HT1080 (cell line): ENCODE measurements at regions not wholly inside any gene's neighbourhood (a gene's known extent, or its start where the extent isn't known, plus 50 kb on each side); places are given as distances from the start of the nearest gene placed in this dataset.
"Not testable (repeated sequence)": the region's sequence is repeated elsewhere in the genome, so short reads cannot be mapped to it uniquely, and the experiment has no call there.

Experiments used
- DNase-seq: peaks from one replicate; pipeline ENCODE4 v3.0.0-alpha.2; 2015; ENCODE audit warnings: low read depth

DNA sequence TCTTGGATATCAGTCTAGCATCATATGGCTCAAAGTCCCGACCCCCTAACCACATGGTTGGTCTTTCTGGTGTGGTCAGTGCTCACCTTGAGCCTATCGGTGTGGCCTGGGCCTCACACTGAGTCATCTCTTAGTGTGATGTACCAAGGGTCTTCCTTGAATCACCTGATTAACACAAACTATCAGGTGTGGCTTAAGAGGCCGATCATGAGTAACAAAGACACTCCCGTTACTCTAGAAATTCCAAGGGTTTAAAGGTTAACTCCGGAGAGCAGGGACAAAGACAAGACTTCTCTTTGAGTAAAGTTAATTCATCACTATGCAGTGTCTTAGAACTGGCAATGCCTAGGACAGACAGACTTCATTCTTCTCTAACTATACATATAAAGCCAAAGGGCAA is 52.3 kb upstream of the ARMC3 start:
- no peak for DNase-seq

DNA sequence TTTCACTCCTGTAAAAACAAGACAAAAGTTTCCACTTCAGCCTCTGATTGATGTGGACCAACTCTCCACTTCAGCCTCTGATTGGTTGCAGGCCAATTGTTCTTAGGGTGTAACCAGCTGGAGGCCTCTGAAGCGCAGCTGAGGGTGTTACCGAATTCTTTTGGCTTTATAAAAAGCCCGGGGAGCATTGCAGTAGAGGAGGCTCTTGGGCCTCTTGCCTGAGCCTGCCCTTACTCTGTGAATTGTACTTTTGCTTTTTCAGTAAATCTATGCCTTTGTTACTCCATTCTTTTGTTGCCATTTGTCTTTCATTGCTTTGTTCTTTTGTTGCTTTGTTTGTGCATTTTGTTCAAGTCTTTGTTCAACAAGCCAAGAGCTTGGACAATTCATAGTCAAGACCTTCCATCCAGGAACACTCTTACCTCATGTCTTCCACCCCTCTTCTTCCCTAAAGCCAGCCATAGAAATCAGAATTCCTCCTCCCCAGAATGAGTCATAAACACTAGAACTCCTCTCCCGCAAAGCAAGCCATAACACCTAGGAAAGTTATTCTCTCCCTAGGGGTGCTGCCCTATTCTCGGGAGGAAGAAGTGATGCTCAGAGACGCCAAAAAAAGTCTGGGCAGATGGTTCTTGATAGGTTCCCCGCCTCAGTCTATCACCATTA is 53.5 kb upstream of the ARMC3 start:
- DNase-seq, result no peak

DNA sequence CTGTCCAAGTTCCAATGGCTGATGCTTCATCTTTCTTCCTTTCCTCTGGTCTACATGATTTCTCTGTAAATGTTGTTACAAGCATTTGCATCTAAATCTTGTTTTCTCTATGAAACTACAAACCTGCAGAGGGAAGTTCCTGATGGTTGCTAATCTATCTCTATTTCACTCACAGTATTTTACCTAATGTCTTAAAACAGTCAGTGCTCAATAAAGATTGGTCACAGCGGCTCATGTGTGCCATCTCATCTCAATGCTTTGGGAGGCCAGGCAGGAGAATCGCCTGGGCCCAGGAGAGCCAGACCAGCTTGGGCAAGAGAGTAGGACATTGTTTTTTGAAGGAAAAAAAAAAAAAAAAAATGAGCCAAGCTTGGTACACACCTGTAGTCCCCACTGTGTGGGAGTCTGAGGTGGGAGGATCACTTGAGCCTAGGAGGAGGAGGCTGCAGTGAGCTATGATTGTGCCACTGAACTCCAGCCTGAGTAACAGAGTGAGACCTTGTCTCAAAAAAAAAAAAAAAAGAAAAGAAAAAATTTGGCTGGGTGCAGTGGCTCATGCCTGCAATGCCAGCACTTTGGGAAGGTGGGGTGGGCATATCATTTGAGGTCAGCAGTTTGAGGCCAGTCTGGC is 71.3 kb upstream of the ARMC3 start:
- DNase-seq, result no peak

DNA sequence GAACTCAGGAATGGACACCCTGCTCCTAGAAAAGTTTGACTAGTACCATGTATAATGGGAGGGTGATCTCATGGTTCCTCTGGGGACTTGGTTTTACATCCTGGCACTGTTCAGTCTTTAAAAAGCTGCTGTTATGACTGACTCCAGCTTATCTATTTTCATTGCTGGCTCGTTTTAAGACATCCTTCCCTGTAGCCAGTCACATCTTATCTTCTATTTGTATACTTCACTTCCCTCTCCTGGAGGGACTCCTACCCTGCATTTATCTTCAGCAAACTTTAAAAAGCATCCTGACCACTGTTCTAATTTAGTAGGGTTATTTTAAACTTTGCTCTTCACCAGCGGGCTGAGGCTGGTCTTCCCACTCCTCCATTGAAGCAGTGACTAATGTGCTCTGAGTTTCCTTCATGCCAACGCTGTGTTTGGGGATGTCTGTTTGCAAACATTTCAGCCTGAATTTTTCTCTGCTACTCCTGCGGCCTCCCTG is 72.9 kb upstream of the ARMC3 start:
- no peak for DNase-seq

DNA sequence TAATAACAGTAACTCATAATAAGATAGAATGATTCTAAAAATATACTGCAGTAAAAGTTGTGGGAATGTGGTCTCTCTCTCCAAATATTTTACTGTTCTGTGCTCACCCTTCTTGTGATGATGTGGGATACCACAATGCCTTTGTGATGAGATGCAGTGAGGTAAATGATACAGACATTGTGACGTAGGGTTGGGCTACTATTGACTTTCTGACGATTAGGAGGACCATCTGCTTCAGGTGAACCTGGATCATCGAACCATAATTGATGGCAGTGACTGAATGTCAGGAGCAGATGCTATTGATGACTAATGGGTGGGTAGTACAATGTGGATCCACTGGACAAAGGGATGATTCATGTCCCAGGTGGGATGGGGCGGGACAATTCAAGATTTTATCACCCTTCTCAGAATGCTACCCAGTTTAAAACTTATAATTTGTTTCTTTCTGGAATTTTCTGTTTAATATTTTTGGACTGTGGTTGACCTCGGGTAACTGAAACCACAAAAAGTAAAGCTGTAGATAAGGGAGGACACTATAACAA is 73.9 kb upstream of the ARMC3 start:
- DNase-seq, result peak; percentile 4

DNA sequence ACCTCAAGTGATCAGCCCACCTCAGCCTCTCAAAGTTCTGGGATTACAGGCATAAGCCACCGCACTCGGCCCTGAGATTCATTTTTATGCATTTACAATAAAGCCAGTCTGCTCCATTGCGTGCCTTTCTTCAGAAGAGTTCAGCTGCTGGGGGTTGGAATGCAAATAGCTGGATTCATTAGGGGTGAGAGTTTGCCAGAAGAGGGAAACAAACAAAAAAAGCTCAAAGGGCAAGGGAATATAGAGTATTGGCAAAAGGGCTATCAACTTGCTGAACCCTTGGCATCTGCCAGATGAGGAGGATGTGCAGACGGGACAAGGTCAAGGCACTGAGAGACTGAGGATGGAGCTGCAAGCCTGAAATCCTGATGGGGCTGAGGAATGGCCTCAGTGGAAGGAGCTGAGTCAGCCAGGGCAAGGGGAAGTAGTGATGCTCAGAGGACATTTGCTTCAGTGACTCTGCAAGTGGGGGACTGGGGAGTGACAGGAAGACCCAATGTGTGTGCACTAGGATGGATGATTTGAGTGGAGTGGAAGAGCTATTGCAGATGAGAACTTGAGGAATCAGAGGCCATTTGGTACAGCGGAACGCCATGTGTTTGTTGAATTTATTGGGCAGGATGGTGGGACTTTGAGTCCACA is 75.0 kb upstream of the ARMC3 start:
- no peak for DNase-seq

DNA sequence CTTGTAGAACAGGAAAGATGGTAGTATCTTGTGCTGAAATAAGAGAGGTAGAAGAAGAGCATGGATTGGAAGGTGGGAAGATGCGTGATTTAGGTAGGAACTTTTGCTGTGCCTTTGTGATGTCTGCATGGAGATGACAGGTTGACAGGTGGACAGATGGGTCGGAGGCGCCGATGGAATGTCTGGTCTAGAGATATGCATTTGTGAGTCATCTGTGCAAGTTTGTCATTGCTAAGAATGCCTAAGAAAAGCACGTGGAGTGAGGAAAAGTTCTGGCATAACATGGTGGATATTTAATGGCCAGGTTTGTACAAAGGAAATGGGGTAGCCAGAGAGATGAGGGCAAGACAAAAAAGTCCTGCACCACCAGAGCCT is 76.0 kb upstream of the ARMC3 start:
- DNase-seq, result peak; percentile 3

DNA sequence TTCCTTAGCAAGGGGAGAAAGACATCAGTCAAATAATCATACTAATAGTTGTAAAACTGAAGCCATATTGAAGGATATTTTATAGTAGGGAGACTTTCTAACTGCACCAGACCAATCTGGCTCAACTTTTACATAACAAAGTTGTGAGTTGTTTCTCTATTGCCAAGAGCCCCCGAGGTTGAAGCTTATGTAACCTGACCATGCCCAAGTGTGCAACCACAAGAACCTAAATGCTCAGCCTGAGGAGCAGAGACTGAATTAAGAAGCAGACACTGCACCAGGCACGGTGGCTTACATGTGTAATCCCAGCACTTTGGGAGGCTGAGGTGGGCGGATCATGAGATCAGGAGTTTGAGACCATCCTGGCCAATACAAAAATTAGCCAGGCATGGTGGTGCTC is 77.3 kb upstream of the ARMC3 start:
- DNase-seq, result no peak

DNA sequence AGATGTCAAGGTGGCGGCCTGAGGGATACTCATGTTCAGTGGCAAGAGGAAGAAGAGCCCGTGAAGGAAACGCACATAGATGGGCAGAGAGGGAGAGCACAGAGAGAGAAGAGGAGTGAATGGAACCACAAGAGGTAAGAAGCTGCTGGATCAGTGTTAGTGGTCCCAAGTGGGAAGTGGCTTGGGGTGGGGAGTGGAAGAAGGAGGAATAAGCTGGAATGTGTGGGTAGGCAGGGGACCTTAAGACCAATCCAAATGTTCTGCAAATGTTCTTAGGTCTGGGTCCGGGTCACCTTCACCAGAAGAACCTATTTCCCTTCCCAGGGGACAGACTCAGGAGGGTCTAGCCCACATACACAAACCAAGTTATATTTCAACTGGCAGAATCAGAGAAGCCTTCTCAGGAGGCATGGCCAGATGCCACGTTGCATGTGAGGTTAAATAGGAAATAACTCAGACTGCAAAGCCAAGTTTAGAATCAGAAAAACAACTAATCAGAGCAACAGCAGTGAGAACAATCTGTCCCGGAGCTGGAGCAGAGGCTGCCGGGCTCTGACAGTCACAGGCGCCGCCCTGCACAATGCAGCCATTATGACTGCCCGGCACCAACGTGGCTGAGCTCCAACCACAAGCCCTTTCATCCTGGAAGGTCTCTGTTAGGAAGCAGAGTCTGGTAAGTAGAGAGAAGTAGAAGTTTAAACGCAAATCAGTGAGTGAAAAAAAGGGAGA is 78.6 kb upstream of the ARMC3 start:
- DNase-seq, result peak; percentile 39

DNA sequence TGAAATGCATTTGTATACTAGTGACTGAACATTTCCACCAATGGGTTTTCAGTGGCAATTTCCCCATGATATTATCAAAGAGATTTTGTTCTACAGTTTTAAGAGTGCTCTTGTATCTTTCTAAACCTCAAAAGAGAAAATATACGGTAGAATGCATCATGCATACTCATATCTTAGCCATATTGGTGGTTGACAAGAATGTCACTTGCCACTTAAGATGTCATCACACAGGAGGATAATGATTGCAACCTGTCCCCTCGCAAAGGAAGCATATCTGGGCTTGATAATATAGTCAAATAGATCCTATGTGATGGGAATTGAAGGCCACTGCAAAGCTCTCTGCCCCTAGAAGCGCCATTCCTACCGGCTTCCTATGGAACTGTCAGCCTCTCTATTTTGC is 79.3 kb upstream of the ARMC3 start:
- no peak for DNase-seq

DNA sequence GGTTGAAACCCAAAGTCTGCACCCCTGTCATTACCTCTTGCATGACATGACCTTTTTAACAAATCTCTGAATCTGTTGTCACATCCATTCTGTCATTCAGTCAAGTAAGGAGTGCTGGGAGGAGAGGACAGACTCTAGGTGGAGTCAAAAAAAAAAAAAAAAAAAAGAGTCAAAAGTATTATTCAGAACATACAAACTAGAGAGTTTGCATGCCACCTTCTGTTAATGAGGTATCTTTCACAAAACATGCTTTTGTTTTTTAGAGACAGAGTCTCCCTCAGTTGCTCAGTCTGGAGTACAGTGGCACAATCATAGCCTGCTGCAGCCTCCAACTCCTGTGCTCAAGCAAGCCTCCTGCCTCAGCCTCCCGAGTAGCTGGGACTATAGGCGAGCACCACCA is 81.6 kb upstream of the ARMC3 start:
- DNase-seq, result no peak

DNA sequence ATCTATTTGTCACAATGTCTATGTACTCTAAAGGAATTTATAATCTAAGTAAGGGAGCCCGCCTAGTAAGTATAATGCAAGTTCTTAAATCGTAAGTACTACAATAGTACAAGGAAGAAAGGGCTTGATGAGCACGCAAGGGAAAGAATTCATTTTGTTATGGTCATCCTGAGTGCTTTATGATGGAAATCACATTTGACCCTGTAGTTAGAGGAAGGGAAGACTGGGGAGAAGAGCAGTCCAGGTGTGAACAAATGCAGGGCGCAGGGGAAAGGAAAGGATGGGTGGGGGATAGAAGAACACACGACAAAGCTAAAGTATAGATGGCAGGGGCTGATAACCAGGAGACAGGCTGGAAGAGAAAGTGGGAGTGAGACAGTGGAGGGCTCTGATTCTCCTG is 88.2 kb upstream of the ARMC3 start:
- no peak for DNase-seq

DNA sequence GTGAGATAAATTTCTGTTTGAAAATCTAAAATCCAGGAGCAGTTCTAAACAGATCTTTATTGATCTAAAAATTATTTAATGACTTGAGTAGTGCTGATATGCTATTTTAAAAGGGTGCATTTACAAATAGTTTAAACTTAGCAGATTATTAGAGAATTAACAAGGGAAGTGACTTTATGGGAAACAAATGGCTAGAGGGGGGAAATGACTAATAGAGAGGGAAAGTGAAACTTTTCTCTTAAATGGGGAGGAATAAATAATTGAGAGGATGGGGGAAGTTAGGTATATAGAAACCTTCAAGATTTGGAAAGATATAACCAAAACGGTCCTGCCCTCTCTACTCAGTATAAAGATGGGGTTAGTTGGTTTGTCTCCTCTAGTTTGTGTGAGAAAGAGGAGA is 90.1 kb upstream of the ARMC3 start:
- DNase-seq, result no peak

DNA sequence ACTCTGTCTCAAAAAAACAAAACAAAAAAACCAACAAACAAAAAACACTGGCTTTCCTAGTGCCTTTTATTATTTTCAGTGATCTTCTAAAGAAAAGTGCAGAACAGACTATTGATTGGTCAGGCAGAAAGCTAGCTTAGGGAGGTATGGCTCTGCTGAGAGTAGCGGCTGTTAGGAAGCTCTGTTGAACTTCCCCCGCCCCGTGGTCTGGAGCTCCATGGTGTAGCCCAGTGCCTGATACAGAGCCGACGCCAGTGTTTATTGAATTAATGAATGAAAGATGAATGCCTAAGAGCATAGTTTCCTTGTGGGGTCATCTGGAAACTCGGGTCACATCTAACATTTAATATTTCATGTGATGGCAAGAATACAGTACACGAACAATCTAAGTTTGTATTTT is 90.5 kb upstream of the ARMC3 start:
- DNase-seq, result no peak

DNA sequence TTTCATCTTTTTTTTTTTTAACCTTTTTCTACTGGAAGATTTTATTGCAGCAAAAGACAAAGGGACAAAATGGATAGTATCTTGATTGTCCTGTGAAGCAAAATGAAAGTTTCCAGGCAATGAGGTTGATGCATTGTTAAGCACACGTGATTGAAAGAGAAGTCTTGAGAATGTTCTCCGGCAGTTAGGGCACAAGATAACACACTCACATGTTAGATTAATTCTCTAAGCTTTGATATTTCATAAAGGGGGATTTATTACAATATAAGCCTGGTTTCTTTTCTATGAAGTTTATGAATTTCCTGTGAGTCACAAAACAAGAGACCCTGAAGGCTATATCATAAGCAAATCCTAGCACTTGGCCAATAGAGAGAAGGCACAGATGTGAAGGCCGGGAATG is 93.4 kb upstream of the ARMC3 start:
- no peak for DNase-seq

DNA sequence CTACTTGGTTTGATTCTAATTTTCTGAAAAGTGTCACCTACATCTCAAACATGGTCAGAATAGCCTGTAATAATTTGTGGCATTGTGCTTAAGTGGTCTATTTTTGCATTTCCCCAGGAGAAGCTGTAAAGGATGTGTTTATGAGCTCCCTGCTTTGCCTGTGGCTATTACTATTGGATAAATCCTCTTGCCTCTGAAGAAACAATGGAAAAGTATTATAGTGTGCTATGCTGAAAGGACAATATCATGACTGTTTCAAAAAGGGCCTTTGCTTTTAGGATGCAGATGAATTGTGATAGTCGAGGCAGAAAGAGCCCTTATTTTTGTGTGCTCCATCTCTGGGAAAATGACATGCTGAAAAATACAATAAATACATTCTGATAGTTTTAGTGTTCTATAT is 94.1 kb upstream of the ARMC3 start:
- no peak for DNase-seq

DNA sequence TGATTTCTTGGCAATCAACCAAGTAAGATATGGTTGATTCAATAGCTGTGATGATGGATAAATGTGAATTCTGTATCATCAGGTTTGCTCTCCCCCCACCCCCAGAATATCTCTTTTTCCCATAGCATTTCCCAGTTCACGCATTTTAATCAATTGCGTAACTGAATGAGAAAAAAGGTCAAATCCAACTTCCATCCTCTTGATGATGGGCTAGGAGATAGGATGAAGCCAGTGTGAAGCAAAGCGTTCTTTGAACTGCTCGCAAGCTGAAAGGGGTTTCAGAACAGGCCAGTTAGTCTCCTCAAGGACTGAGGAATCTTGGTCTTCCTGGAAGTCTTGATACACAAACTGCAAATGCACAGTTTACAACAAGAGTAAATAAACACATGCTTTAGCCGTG is 94.5 kb upstream of the ARMC3 start:
- no peak for DNase-seq

DNA sequence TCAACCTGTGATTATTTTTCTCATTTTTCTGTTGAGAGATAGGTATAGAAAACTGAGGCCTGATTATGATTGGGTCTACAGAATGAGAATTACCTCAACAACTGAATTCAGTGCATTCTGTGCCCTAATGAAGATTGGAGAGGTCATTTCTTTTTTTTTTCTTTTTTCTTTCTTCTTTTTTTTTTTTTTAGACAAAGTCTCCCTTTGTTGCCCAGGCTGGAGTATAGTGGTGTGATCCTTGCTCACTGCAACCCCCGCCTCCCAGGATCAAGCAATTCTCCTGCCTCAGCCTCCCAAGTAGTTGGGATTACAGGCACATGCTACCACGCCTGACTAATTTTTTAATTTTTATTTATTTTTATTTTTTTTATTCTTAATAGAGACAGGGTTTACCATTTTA is 95.0 kb upstream of the ARMC3 start:
- DNase-seq, result no peak

DNA sequence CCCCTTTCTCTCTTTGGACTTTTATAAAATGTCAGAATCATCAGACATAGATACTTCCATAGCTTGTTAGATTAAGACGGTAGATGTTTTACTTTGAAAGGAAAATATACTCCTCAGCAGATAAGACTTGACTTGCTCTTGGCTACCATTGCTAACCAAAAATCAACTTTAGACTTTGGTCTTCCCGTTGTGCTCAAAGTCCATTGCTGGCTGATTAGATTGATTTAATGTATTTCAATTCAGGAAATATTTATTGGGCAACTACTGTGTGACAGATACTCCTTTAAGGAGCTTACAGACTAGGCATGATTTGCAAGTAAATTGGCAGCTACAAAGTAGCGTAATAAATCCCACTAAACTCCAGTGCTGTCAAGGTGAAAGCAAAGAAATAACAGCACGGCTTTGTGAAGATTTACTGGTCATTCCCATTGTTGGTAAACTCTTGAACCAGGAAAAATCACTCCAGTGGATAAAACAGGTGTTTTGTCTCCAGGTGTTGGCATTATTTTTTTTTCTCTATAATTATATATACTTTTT is 95.7 kb upstream of the ARMC3 start:
- no peak for DNase-seq

DNA sequence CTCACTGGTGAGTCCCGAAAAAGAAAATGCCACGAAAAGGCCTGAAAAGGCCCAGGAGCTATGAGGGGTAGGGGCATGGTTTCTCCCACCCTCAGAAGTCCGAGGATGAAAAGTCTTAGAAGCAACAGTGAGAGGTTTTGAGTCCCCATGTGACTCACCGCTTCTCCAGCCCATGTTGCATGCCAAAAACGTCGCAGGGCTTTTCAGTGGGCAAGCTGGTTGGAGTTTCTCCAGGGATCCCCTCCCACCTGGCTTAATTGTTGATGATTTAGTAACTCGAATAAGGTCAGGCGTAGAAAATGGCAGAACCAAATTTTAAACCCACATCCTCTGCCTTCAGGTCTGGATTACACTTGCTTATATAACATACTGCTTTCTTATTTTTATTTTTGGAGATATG is 96.3 kb upstream of the ARMC3 start:
- no peak for DNase-seq

DNA sequence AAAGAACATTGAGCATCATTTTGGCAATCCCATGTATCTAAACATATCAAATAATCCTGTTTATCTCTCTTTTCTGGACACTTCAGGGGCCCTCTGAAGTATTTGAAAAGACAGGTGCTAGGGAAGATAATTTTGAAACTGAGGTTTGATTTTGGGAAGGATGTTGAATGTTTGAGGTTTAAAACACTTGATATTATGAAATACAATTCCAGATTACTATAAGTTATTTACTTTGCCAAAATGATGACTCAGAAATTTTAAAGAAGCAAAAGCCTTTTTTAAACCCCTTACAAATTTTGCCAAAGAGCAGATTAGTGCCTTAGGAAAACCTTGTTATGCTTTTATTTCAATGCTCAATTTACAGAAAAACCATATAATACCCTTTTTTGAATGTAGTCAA is 99.1 kb upstream of the ARMC3 start:
- DNase-seq, result not testable (repeated sequence)

DNA sequence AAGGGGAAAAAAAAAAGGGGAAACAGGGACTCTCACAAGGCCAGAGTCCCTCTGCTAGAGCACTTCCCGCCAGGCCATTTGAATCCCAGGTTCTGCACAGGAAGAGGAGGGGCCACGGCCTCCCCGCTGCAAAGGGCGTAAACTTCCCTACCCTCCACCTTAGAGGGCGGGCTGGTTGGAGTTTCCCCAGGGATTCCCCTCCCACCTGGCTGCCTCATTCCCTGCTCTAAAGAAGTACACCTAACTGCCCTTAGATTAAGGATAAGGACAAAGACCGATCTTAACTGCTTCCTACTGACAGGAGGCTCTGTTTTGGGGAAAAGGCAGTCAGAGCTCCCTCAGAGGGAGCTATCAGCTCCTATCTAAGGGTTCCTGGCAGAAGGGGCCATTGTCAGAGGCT is 102.0 kb upstream of the ARMC3 start:
- DNase-seq, result no peak
